Osteoblast (primary cell): ENCODE measurements at regions not wholly inside any gene's neighbourhood (a gene's known extent, or its start where the extent isn't known, plus 50 kb on each side); places are given as distances from the start of the nearest gene placed in this dataset.
"Not testable (repeated sequence)": the region's sequence is repeated elsewhere in the genome, so short reads cannot be mapped to it uniquely, and the experiment has no call there.

Experiments used
- DNase-seq: peaks from one replicate; pipeline ENCODE4 v3.0.0; 2011; ENCODE audit warnings: low spot score, mixed read lengths; ENCODE audit not compliant: insufficient read length; ENCODE audit errors: missing footprints
- H2AFZ ChIP-seq: 2 replicates; pipeline ENCODE4 v1.6.0; 2011; ENCODE audit warnings: mild to moderate bottlenecking, low read length
- H3K27ac ChIP-seq: 2 replicates; pipeline ENCODE4 v1.5.1; 2011; ENCODE audit warnings: mild to moderate bottlenecking, low read depth, low read length, moderate library complexity
- H3K27me3 ChIP-seq: 2 replicates; pipeline ENCODE4 v1.6.0; 2012; ENCODE audit warnings: mild to moderate bottlenecking, control low read depth, inconsistent platforms, low read length, moderate library complexity; ENCODE audit not compliant: insufficient read depth
- H3K36me3 ChIP-seq: 2 replicates; pipeline ENCODE4 v1.5.1; 2011; ENCODE audit warnings: mild to moderate bottlenecking, low read length, control low read depth, moderate library complexity; ENCODE audit not compliant: insufficient read depth
- H3K4me1 ChIP-seq: 2 replicates; pipeline ENCODE4 v1.5.1; 2011; ENCODE audit warnings: mild to moderate bottlenecking, low read length, control low read depth, moderate library complexity; ENCODE audit not compliant: insufficient read depth
- H3K4me2 ChIP-seq: 2 replicates; pipeline ENCODE4 v1.6.0; 2011; ENCODE audit warnings: mild to moderate bottlenecking, low read length; ENCODE audit not compliant: insufficient read depth
- H3K4me3 ChIP-seq: fragments of 200-600 bp; sonication (generic); 3 replicates; pipeline ENCODE4 v1.5.1; 2012; ENCODE audit warnings: mild to moderate bottlenecking, low read length, inconsistent platforms; ENCODE audit not compliant: insufficient read depth
- H3K79me2 ChIP-seq: 2 replicates; pipeline ENCODE4 v1.6.0; 2012; ENCODE audit warnings: mild to moderate bottlenecking, low read length, control low read depth, inconsistent platforms; ENCODE audit not compliant: insufficient read depth
- H3K9me3 ChIP-seq: 2 replicates; pipeline ENCODE4 v1.5.1; 2011; ENCODE audit warnings: low read depth, low read length, control low read depth
- H4K20me1 ChIP-seq: 2 replicates; pipeline ENCODE4 v1.6.0; 2012; ENCODE audit warnings: mild to moderate bottlenecking, low read length, control low read depth; ENCODE audit not compliant: insufficient read depth
- TF ChIP-seq, protein P1 (sequence below): IDR thresholded peaks from 2 replicates; pipeline ENCODE4 v1.5.1; 2011; ENCODE audit warnings: mild to moderate bottlenecking, low read depth, low read length, moderate library complexity; ENCODE audit errors: extremely low read depth

GRCh38 chr2:67583185-67583584 lies 186.1 kb downstream of the ETAA1 start:
- TF ChIP-seq, protein P1, sequence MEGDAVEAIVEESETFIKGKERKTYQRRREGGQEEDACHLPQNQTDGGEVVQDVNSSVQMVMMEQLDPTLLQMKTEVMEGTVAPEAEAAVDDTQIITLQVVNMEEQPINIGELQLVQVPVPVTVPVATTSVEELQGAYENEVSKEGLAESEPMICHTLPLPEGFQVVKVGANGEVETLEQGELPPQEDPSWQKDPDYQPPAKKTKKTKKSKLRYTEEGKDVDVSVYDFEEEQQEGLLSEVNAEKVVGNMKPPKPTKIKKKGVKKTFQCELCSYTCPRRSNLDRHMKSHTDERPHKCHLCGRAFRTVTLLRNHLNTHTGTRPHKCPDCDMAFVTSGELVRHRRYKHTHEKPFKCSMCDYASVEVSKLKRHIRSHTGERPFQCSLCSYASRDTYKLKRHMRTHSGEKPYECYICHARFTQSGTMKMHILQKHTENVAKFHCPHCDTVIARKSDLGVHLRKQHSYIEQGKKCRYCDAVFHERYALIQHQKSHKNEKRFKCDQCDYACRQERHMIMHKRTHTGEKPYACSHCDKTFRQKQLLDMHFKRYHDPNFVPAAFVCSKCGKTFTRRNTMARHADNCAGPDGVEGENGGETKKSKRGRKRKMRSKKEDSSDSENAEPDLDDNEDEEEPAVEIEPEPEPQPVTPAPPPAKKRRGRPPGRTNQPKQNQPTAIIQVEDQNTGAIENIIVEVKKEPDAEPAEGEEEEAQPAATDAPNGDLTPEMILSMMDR: no peak
- Histone ChIP-seq H3K9me3 (peaks cover 7% of the 10 kb centered on the region), H3K4me1 (no peaks in the 10 kb centered on the region), H3K27me3 (no peaks in the 10 kb centered on the region), H4K20me1 (no peaks in the 10 kb centered on the region), H3K27ac (no peak overlapping the region), H3K4me3 (no peak overlapping the region), H2AFZ (no peak overlapping the region), H3K36me3 (no peaks in the 10 kb centered on the region), H3K4me2 (no peak overlapping the region), H3K79me2 (no peaks in the 10 kb centered on the region)
- no peak for DNase-seq

- Histone ChIP-seq H3K27ac (no peak overlapping the region), H2AFZ (no peak overlapping the region), H3K4me3 (no peak overlapping the region), H3K4me2 (no peak overlapping the region), H3K4me1 (no peaks in the 10 kb centered on the region), H3K79me2 (no peaks in the 10 kb centered on the region), H3K27me3 (no peaks in the 10 kb centered on the region), H3K9me3 (peaks cover 7% of the 10 kb centered on the region), H3K36me3 (no peaks in the 10 kb centered on the region), H4K20me1 (no peaks in the 10 kb centered on the region)
- no peak for DNase-seq
- TF ChIP-seq, protein P1: no peak
These were observed 188.3 kb downstream of the ETAA1 start for GRCh38 chr2:67585400-67585799.

DNA sequence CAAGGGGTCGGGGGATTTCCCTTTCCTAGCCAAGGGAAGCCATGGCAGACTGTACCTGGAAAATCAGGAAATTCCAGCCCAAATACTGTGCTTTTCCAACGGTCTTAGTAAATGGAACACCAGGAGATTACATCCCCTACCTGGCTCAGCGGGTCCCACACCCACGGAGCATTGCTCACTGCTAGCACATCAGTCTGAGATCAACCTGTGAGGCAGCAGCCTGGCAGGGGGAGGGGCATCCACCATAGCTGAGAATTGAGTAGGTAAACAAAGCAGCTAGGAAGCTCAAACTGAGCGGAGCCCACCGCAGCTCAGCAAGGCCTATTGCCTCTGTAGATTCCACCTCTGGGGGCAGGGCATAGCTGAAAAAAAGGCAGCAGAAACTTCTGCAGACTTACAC lies 192.0 kb downstream of the ETAA1 start:
- H3K27ac ChIP-seq, H3K27me3 ChIP-seq, H3K9me3 ChIP-seq, DNase-seq, H2AFZ ChIP-seq, H4K20me1 ChIP-seq, H3K79me2 ChIP-seq, H3K36me3 ChIP-seq, H3K4me3 ChIP-seq, H3K4me2 ChIP-seq, H3K4me1 ChIP-seq: not testable (repeated sequence)

DNA sequence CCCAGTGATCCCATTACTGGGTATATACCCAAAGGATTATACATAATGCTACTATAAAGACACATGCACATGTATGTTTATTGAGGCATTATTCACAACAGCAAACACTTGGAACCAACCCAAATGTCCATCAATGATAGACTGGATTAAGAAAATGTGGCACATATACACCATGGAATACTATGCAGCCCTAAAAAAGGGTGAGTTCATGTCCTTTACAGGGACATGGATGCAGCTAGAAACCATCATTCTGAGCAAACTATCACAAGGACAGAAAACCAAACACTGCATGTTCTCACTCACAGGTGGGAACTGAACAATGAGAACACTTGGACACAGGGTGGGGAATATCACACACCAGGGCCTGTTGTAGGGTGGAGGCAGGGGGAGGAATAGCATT lies 197.4 kb downstream of the ETAA1 start:
- not testable (repeated sequence) for H3K36me3 ChIP-seq, H3K9me3 ChIP-seq, H3K4me1 ChIP-seq, H2AFZ ChIP-seq, H3K27me3 ChIP-seq, H3K79me2 ChIP-seq, H3K27ac ChIP-seq, H3K4me2 ChIP-seq, H4K20me1 ChIP-seq, H3K4me3 ChIP-seq, DNase-seq

GRCh38 chr2:67596871-67597270 lies 199.7 kb downstream of the ETAA1 start:
- Histone ChIP-seq H3K9me3 (no peaks in the 10 kb centered on the region), H3K4me3 (no peak overlapping the region), H3K4me1 (peaks cover 19% of the 10 kb centered on the region), H3K27me3 (no peaks in the 10 kb centered on the region), H3K4me2 (no peak overlapping the region), H3K79me2 (no peaks in the 10 kb centered on the region), H3K36me3 (no peaks in the 10 kb centered on the region), H4K20me1 (no peaks in the 10 kb centered on the region), H3K27ac (no peak overlapping the region), H2AFZ (no peak overlapping the region)
- no peak for DNase-seq
- TF ChIP-seq, protein P1: no peak
